OCI-LY1 (cell line): ENCODE measurements at regions not wholly inside any gene's neighbourhood (a gene's known extent, or its start where the extent isn't known, plus 50 kb on each side); places are given as distances from the start of the nearest gene placed in this dataset.

ENCODE experiments used
- H2AFZ ChIP-seq: fragments of 200-600 bp; sonication (generic), shearing (Covaris generic); 2 replicates; pipeline ENCODE4 v1.6.0; 2014; ENCODE audit warnings: antibody characterized with exemption, mild to moderate bottlenecking, low read length
- H3F3A ChIP-seq: fragments of 200-600 bp; sonication (generic), shearing (Covaris generic); 2 replicates; pipeline ENCODE4 v1.6.0; 2014; ENCODE audit warnings: mild to moderate bottlenecking, antibody characterized with exemption, low read length, moderate library complexity; ENCODE audit not compliant: insufficient read depth
- H3K27ac ChIP-seq: fragments of 200-600 bp; sonication (generic); 2 replicates; pipeline ENCODE4 v1.5.1; 2014; ENCODE audit warnings: low read length, mixed run types, mild to moderate bottlenecking, low read depth; ENCODE audit not compliant: poor library complexity, severe bottlenecking
- H3K27me3 ChIP-seq: fragments of 200-600 bp; sonication (generic); 2 replicates; pipeline ENCODE4 v1.6.0; 2014; ENCODE audit warnings: antibody characterized with exemption, mild to moderate bottlenecking, low read length, moderate library complexity; ENCODE audit not compliant: insufficient read depth
- H3K36me3 ChIP-seq: fragments of 200-600 bp; sonication (generic); 2 replicates; pipeline ENCODE4 v1.6.1; 2014; ENCODE audit warnings: mild to moderate bottlenecking, antibody characterized with exemption, low read length, moderate library complexity, mixed read lengths; ENCODE audit not compliant: insufficient read depth
- H3K4me1 ChIP-seq: fragments of 200-600 bp; sonication (generic); 2 replicates; pipeline ENCODE4 v1.5.1; 2014; ENCODE audit warnings: mild to moderate bottlenecking, low read length, moderate library complexity; ENCODE audit not compliant: insufficient read depth, severe bottlenecking
- H3K4me2 ChIP-seq: fragments of 200-600 bp; sonication (generic), shearing (Covaris generic); 2 replicates; pipeline ENCODE4 v1.6.1; 2014; ENCODE audit warnings: low read length
- H3K4me3 ChIP-seq: fragments of 200-600 bp; sonication (generic); 2 replicates; pipeline ENCODE4 v1.5.1; 2014; ENCODE audit warnings: low read length, low read depth, mild to moderate bottlenecking, mixed read lengths; ENCODE audit not compliant: poor library complexity, severe bottlenecking
- H3K79me2 ChIP-seq: fragments of 200-600 bp; shearing (Covaris generic); 2 replicates; pipeline ENCODE4 v1.6.1; 2016; ENCODE audit warnings: mixed run types, low read length, mixed read lengths; ENCODE audit not compliant: insufficient read depth
- H3K9ac ChIP-seq: fragments of 200-600 bp; sonication (generic), shearing (Covaris generic); 2 replicates; pipeline ENCODE4 v1.6.1; 2014; ENCODE audit warnings: mild to moderate bottlenecking, low read length, mixed read lengths
- H3K9me2 ChIP-seq: fragments of 200-600 bp; sonication (generic), shearing (Covaris generic); 2 replicates; pipeline ENCODE4 v1.6.1; 2014; ENCODE audit warnings: low read depth, mild to moderate bottlenecking, low read length, mixed read lengths
- H3K9me3 ChIP-seq: fragments of 200-600 bp; shearing (Covaris generic); 2 replicates; pipeline ENCODE4 v1.6.1; 2014; ENCODE audit warnings: low read length, mixed read lengths
- H4K20me1 ChIP-seq: fragments of 200-600 bp; sonication (generic), shearing (Covaris generic); 2 replicates; pipeline ENCODE4 v1.6.0; 2016; ENCODE audit warnings: mild to moderate bottlenecking, low read length; ENCODE audit not compliant: insufficient read depth
- CTCF ChIP-seq: fragments of 200-600 bp; sonication (generic), shearing (Covaris generic); IDR thresholded peaks from 2 replicates; pipeline ENCODE4 v1.5.1; 2017; ENCODE audit warnings: mild to moderate bottlenecking, antibody characterized with exemption, low read length, moderate library complexity, mixed read lengths
- EZH2 ChIP-seq: fragments of 200-600 bp; sonication (generic), shearing (Covaris generic); IDR thresholded peaks from 2 replicates; pipeline ENCODE4 v1.8.0; 2017; ENCODE audit warnings: borderline replicate concordance, mixed run types, mild to moderate bottlenecking, antibody characterized with exemption, low read length, moderate library complexity, mixed read lengths

DNA sequence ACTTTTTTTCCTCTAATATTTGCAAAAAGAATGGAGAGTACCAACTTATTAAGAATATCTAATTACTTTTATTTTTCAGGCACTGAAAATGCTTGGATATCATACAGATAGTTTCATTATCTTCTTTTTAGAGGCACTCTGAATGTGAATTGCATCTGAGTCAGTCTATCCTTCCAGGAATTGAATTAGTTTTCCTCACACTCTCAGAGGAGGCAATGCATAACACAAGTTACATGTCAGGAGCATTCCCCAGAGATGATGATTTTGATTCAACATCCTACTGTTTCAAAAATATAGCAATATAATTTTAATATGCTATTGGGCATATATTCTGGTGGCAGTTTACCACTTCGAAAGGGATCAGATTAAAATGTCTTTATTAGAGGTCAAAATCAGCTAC, 1315.4 kb downstream of the PCDH9 start:
- no peaks in the 10 kb centered on the region for H4K20me1 ChIP-seq
- no peaks in the 10 kb centered on the region for H3K36me3 ChIP-seq
- H3K4me2 ChIP-seq = no peak overlapping the region
- H3K9me2 ChIP-seq = no peaks in the 10 kb centered on the region
- no peak overlapping the region for H3K4me3 ChIP-seq
- H3F3A ChIP-seq = no peaks in the 10 kb centered on the region
- no peak overlapping the region for H3K9ac ChIP-seq
- H3K27me3 ChIP-seq = no peaks in the 10 kb centered on the region
- no peak overlapping the region for H3K27ac ChIP-seq
- H2AFZ ChIP-seq = peak overlapping the region; percentile 30
- TF ChIP-seq CTCF (no peak), EZH2 (no peak)
- peaks cover 18% of the 10 kb centered on the region for H3K4me1 ChIP-seq
- peaks cover 7% of the 10 kb centered on the region for H3K9me3 ChIP-seq
- no peaks in the 10 kb centered on the region for H3K79me2 ChIP-seq

- Histone ChIP-seq H3K4me3 (no peak overlapping the region), H3K4me1 (peaks cover 18% of the 10 kb centered on the region), H3K27ac (no peak overlapping the region), H3K27me3 (no peaks in the 10 kb centered on the region), H3K36me3 (no peaks in the 10 kb centered on the region), H3K9me3 (peaks cover 8% of the 10 kb centered on the region), H3K9me2 (no peaks in the 10 kb centered on the region), H3K9ac (no peak overlapping the region), H2AFZ (peak overlapping the region; percentile 51), H4K20me1 (no peaks in the 10 kb centered on the region), H3K4me2 (no peak overlapping the region), H3K79me2 (no peaks in the 10 kb centered on the region), H3F3A (no peaks in the 10 kb centered on the region)
- no peak for TF ChIP-seq EZH2
- TF ChIP-seq CTCF = no peak
Measured at GRCh38 chr13:65913173-65913572, 1317.0 kb downstream of the PCDH9 start.

DNA sequence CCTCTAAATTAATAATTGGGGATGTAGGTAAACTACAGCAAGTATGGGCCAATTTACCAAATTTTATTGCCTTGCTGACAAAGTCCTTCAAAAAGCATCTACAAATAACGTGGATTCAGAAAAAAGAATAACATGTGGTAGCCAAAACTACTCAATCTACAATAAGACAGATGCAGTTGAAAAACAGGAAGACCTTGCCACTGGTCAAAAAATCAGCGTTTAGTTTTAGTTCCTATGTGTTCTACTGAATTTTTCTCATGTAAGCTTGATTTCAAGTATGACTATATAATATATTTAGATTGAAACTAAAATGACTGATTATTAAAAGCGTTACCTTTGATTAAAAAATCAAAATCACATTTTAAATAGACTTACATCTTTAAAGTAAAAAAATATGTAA, 1317.6 kb downstream of the PCDH9 start:
- H3K9me3 ChIP-seq = peaks cover 13% of the 10 kb centered on the region
- H3K79me2 ChIP-seq = no peaks in the 10 kb centered on the region
- no peak overlapping the region for H3K27ac ChIP-seq
- H3K4me2 ChIP-seq = no peak overlapping the region
- H3K27me3 ChIP-seq = no peaks in the 10 kb centered on the region
- no peaks in the 10 kb centered on the region for H4K20me1 ChIP-seq
- no peak overlapping the region for H3K4me3 ChIP-seq
- H2AFZ ChIP-seq = peak overlapping the region; percentile 51
- no peaks in the 10 kb centered on the region for H3K36me3 ChIP-seq
- TF ChIP-seq EZH2 (no peak), CTCF (no peak)
- no peaks in the 10 kb centered on the region for H3K9me2 ChIP-seq
- no peak overlapping the region for H3K9ac ChIP-seq
- peaks cover 18% of the 10 kb centered on the region for H3K4me1 ChIP-seq
- H3F3A ChIP-seq = no peaks in the 10 kb centered on the region
